PFSK-1 (cell line): ENCODE measurements at regions not wholly inside any gene's neighbourhood (a gene's known extent, or its start where the extent isn't known, plus 50 kb on each side); places are given as distances from the start of the nearest gene placed in this dataset.

Experiments used
- FOXP2 ChIP-seq: optimal IDR thresholded peaks from 2 replicates; pipeline ENCODE3; 2011; ENCODE audit warnings: borderline replicate concordance, control low read depth, inconsistent platforms; ENCODE audit not compliant: insufficient read depth; ENCODE audit errors: extremely low read length, extremely low read depth
- POLR2AphosphoS5 ChIP-seq: IDR thresholded peaks from 2 replicates; pipeline ENCODE4 v1.6.1; 2012; ENCODE audit warnings: low read depth, mild to moderate bottlenecking, control low read depth, low read length, moderate library complexity
- REST ChIP-seq, 2 experiments: IDR thresholded peaks; 2 replicates each; pipeline versions ENCODE4 v1.6.1 to v1.8.0; 2011 to 2012; ENCODE audit warnings: low read depth in 2 of 2, low read length in 2 of 2, control low read depth in 1 of 2, inconsistent platforms in 1 of 2, mild to moderate bottlenecking in 1 of 2, moderate library complexity in 1 of 2; ENCODE audit not compliant: insufficient read depth in 1 of 2
- SIN3A ChIP-seq: IDR thresholded peaks from 2 replicates; pipeline ENCODE4 v1.6.1; 2012; ENCODE audit warnings: mild to moderate bottlenecking, low read length, moderate library complexity, borderline replicate concordance; ENCODE audit not compliant: insufficient read depth
- TAF1 ChIP-seq: IDR thresholded peaks from 2 replicates; pipeline ENCODE4 v1.6.1; 2012; ENCODE audit warnings: low read length, control low read depth, borderline replicate concordance; ENCODE audit not compliant: insufficient read depth

- TF ChIP-seq REST (IDR thresholded peaks at IDR 0.05; ENCODE audit: insufficient read depth in 1 of 2, low read depth in 2 of 2, low read length in 2 of 2) (no peak), POLR2AphosphoS5 (no peak), SIN3A (no peak), TAF1 (no peak), FOXP2 (no peak)
Measured at GRCh38 chr20:41984031-41984430, 365.9 kb upstream of the CHD6 start.

GRCh38 chr20:41983159-41983558 is 365.0 kb upstream of the CHD6 start:
- no peak for TF ChIP-seq POLR2AphosphoS5
- no peak for TF ChIP-seq SIN3A
- TF ChIP-seq FOXP2, result no peak
- TF ChIP-seq TAF1, result no peak
- TF ChIP-seq REST (IDR thresholded peaks at IDR 0.05; ENCODE audit: insufficient read depth in 1 of 2, low read depth in 2 of 2, low read length in 2 of 2), result no peak

GRCh38 chr20:41981746-41982145 is 363.6 kb upstream of the CHD6 start:
- TF ChIP-seq POLR2AphosphoS5 (no peak), FOXP2 (no peak)

GRCh38 chr20:41978875-41979274 is 360.7 kb upstream of the CHD6 start:
- no peak for TF ChIP-seq POLR2AphosphoS5
- no peak for TF ChIP-seq SIN3A
- no peak for TF ChIP-seq FOXP2
- no peak for TF ChIP-seq TAF1
- no peak for TF ChIP-seq REST (IDR thresholded peaks at IDR 0.05; ENCODE audit: insufficient read depth in 1 of 2, low read depth in 2 of 2, low read length in 2 of 2)

GRCh38 chr20:41978246-41978790 is 360.1 kb upstream of the CHD6 start:
- TF ChIP-seq TAF1 (no peak), REST (IDR thresholded peaks at IDR 0.05; ENCODE audit: insufficient read depth in 1 of 2, low read depth in 2 of 2, low read length in 2 of 2) (no peak), FOXP2 (no peak)

- TF ChIP-seq POLR2AphosphoS5 (no peak), SIN3A (no peak), TAF1 (no peak), REST (IDR thresholded peaks at IDR 0.05; ENCODE audit: insufficient read depth in 1 of 2, low read depth in 2 of 2, low read length in 2 of 2) (no peak), FOXP2 (no peak)
Measured at GRCh38 chr20:41969656-41970055, 351.5 kb upstream of the CHD6 start.
